HG02981 (cell line): ENCODE measurements at regions not wholly inside any gene's neighbourhood (a gene's known extent, or its start where the extent isn't known, plus 50 kb on each side); places are given as distances from the start of the nearest gene placed in this dataset.

Experiments
- ATAC-seq: cut with Tn5 transposase; IDR thresholded peaks from one replicate; pipeline ENCODE4 v1.9.1; 2021; ENCODE audit warnings: mild to moderate bottlenecking, moderate library complexity; ENCODE audit not compliant: unreplicated experiment

DNA sequence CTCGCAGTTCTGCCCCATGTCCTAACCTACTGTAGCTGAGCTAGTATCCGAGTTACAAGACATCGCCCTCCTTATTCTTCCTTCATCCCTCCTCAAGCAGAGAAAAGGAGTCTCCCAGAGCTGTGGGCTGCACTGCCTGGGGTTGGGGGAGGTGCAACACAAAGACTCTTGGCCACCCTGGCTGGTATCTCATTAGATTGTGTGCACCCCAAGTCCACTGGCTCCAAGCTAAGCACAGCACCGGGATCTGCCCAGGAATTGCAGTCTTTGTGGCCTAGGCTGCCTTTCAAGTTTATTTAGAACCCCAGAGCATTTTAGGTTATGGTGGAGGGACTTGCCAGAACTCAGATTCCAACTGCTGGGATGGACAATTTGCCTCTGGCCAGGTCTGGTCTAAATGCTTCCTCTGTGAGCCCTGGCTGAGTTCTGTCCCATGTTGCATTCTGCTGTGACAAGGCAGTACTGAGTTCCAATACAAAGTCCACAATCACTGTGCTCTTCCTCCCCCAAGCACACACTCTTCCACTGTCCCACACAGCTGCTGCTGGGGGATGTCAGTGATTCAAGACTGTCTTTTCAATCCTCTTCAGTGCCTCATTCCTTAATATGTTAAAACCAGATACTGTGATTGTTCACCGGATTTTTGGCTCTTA, 169.6 kb upstream of the CLEC14A start:
- ATAC-seq, result no peak

DNA sequence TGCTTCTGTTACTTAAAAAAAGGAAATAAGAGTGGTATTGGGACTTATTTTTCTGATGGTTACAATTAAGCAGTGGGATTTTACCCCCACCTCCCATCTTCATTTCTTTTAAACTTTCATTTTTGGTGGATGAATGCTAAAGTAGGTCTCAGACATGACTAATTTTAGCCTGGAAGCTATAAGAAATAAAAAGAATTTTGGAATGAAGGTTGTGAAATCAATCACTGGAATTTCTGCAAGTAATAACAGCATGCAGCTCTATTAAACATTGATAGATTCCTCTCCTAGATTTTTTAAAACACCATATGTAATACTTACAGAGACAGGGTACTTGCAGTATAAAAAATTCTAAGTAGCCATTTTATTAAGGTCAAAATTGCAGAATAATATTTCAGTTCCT, 164.2 kb upstream of the CLEC14A start:
- ATAC-seq, result no peak

DNA sequence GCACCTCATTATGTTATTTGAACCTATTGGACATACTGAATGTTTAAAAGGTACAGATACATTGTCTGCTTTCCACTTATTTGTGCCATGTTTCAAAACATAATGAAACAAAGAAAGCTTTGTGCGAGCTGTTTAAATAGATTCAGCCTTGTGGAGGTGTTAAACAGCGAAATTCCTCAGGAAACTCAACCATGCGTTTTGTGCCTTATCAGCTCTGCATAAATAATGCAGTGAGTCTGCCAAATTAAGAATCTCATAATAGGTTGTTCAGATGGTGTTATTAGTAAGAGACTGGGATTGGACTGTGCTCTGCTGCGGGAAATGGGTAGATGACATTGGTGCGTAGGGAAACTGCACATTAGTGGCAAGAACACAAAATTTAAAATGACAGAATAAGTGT, 163.7 kb upstream of the CLEC14A start:
- no peak for ATAC-seq

DNA sequence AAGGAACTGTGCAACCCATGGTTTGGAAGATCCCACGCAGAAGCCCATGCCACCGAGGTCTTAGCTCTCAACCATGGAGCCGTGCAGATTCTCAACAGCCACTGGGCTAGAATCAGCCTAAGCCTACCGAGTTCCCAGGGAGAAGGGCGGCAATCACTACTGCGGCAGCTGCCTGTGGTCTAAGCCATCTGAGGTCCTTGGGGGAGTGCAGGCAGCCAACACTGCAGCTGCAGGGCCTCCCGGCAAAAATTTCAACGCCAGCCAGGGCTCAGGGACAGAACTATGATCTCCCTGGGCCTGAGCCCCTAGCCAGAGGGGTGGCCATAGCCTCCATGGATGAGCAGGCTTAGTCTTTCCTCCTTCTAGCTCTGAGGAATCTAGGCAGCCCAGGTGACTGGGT, 156.8 kb upstream of the CLEC14A start:
- no peak for ATAC-seq

DNA sequence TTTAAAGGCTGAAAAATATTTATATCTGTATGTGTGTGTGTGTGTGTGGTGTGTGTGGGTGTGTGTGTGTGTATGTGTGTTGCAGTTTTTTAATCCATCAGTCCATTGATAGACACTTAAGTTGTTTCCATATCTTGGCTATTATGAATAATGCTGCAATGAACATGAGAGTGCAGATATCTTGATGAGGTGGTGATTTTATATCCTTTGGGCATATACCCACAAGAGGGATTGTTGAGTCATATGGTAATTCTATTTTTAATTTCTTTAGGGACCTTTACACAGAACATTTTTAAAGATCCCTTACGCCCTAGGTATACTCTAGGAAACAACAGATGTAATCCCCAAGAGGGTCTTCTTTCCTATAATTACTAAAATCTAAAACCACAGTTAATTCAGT, 154.5 kb upstream of the CLEC14A start:
- no peak for ATAC-seq

DNA sequence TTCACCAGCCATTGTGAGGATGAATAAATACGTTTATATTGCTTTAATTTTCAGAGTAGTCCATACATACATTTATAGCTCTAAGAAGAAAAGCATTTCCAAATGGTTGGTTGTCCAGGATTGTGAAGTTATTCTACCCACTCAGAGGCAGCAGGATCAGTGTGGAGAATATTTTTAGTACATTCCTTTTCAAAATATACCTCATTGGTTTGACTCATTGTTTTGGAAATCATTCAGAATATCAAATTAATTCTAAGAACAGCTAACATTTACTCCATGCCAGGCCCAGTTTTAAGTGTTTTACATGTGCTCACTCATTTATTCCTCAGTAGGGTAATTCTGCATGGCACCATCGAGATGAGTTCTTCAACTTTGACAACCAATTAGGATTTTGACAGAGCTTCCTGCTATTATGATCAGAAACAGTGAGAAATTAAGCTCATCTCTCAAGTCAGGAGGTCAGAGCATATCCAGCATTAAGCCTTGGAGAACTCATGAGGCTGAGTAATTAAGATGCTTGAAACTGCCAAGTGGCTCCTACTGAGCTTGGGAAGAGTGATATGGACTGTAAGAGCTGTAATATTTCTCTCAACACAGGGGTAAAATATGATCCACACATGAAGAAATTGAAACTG, 153.3 kb upstream of the CLEC14A start:
- no peak for ATAC-seq

DNA sequence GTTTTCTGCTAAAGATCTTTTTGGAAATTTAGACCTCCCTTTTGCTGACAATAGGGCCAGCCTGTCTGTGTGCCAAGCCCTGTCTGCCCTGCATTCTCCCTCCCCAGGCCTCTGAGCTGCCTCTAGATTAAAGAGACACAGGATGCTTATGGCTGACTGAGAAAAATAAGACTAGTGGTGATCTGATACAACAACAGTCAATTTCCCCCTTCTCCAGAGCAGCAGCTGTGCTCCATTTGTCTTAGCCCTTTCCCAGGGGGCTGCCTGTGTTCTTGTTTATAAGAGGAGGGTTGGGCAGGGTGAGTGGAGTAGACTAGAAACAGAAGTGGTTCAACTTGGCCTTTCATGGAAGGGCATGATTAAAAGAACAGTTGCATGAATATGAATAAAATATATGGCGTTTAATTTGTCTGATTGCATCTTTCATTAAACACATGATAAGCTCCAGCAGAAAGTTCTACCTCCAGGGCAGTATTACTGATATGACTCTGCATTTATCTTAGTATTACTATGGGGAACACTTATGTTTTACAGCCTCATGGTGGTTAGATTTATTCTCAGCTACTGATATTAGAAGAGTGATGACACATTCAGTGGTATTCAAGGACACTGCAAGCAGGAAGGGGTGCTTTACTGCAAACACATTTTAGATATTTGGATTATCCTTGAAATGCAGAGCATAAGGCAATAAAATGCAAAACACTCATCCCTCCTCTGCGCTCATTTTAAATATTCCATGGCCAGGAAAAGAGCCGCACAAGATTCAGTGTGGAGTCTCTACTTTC, 150.2 kb upstream of the CLEC14A start:
- ATAC-seq, result no peak

DNA sequence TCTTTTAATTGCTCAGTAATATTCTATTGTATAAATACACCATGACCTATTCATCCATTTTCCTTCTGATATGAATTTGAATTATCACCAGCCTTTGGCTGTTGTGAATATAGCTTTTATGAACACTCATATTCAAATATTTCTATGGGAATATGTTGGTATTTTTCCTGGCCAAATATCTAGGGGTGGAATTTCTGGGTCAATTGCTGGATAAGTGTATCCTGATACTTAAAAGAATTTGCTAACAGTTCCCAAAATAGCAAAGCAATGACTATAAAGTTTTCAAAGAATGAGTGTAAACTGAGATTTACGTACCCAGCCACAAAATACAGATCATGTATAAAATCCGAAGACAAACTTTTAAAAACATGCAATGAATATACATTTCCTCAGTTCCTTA, 148.7 kb upstream of the CLEC14A start:
- ATAC-seq, result no peak

DNA sequence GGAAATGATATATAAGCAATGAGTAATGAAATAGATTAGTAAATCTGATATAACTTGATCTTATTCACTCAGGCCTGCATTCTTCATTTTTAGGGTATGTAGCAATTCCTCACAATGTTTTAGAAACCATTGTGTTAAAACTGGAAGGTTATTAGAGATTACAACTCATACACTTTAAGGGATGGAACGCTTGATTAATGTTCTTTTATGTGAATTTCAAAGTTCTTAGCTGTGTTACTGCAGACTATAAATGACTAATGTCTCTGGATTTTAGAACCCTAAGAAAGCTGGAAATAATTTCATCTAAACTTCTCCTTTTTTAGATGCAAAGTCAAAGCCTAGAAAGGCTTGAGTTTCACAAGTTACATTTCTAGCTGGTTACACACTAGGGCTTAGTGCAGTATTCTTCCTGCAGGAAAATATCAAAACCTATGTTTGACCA, 148.2 kb upstream of the CLEC14A start:
- ATAC-seq, result no peak

DNA sequence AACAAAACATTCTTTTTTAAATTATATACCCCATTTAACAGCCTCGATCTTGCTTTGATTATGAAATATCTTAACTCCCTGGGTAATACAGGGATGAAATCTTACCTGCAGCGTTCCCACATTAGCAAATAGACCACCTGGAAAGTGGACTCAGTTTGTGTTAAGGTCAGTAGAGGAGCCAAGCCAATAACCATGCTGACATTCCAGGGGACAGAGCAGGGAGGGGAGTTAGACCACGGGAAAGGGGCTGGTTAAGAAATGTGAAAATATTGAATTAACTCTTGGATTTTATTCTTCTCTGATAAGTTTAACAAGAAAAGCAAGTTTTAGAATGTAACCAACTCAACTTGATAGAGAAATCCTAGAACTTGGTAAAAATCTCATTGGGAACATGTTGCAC, 144.9 kb upstream of the CLEC14A start:
- ATAC-seq, result no peak

DNA sequence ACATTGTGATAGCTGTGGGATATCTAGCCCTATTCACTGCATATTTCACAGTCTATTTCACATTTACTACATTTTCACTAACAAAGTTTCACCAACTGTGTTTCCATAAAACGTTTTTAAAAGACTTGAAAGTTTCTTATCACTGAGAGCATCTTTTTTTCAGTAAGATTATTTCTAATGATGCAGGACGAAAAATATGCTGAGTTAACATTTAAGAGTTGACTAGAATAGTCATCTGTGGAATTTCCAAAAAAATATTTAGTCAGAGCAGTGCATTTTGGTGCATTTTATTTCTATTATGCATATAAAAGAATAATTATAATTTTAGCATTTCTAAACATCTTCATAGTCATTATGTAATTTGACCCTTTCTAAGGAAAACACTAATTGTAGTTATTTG, 143.8 kb upstream of the CLEC14A start:
- ATAC-seq, result no peak

DNA sequence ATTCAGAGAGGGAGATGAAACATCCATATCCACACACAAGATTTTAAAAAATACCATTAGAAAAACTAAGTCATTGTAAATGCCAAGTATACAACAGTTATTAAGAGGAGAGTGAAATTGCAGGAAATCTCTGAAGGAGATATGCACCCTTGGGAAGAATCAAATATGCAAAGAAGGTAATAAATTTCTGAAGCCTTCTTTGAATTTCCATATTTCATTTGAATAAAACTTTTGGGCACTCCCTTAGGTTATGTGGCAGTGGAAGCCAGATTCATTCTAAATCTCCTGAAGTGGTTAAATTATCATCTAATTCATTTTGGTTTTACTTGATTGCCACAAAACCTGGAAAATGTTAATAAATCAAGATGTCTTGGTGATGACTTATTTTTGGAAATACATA, 138.9 kb upstream of the CLEC14A start:
- no peak for ATAC-seq

DNA sequence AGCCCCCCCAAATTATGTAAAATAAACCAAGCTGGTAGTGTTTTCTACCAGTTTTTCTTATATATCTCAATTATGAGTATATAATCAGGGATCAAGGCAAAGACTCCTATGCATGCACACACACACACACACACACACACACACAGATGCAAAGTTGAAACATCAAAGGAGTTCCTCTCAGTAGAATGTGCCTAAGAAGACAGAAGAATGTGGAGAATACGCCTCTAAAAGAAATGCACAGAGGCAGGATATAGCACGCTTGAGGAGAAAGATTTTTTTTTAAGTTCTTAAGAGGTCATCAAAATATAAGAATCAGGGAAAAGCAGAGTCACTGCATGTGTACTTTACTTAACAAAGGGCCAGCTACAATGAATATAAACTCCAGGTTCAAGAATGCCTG, 138.2 kb upstream of the CLEC14A start:
- no peak for ATAC-seq

DNA sequence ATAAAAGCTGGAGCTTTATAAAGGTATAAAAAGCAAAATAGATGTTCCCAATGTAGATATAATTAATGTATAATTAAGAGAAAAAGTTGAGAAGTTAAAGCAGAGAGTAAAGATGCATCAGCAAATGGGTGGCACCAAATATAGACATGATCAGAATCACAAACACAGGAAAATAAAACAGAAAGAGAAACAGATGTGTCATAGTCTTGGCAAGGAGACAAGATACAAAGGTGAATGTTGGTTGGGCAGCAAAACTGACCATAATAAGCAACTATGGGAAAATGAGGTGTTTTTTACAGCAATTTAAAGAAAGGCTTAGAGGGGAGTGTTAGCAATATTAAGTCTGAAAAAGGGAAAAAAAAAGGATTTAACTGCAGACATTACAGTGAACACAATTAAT, 135.4 kb upstream of the CLEC14A start:
- ATAC-seq, result no peak

DNA sequence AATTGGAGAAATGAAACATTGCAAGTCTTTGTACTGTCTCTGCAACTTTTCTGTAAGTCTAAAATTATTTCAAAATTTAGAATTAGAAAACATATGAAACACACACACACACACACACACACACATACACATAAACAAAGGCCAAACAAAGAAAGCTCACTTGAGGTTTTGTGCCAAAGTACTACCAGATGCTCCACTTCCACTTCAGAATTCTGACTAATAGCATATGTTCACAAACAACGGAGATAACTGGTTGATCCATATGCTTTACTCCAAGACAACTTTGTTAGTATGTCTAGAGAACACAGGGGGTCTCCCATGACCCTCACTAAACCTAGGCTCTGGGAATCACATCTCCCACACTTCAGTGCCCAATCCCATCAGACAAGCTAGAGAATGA, 133.8 kb upstream of the CLEC14A start:
- ATAC-seq, result no peak

DNA sequence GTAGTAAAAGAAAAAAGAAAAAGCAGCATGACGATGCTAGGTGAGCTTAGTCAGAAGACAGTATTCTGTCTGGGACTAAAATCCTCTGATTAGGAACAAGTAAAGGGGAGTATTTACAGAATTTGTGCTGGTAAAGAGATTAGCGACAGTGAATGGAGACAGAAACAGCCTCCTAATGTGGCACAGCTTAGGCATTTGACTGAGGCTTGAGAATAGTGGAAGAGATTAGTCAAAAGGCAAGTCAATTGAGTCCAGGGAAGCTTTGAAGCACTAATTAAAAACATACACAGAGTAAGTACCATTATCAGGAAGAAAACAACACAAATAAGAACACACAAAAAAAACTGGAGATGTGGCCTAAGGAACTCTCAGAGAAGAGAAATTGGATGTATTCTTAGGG, 131.9 kb upstream of the CLEC14A start:
- ATAC-seq, result no peak

DNA sequence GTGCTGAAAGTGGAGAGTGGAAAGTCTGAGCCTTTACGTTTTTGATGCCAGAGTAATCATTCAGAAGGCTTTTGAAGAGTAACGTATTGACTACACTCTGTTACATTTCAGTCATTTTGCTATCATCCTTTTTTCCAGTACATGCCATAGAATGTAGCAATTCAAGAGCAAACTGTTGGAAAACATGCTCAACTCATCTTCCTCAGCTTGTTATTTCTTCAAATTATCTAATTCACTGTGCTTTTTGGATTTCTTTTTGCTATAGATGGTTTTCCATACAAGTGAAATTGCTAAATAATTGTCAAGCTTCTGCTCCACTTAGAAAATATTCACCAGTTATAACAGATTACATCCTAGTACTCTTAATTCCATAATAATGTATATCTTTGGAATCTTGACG, 129.9 kb upstream of the CLEC14A start:
- no peak for ATAC-seq

DNA sequence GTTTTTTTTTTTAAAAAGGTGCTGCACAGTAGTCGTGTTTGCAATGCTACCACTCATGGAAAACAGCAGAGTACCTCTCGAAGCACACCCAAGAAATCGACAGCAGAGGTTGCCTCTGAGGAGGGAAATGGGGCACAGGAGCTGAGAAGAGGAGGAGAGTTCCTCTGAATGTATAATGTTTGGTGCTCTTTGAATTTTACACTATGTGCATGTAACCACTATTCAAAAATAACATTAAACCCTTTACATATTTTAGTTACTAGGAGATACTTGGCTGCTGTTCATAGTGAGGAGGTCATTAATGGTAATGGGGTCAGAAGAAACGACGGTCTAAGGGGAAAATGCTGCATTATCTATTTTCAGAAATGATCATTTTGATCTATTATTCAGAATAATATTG, 129.4 kb upstream of the CLEC14A start:
- ATAC-seq, result no peak

DNA sequence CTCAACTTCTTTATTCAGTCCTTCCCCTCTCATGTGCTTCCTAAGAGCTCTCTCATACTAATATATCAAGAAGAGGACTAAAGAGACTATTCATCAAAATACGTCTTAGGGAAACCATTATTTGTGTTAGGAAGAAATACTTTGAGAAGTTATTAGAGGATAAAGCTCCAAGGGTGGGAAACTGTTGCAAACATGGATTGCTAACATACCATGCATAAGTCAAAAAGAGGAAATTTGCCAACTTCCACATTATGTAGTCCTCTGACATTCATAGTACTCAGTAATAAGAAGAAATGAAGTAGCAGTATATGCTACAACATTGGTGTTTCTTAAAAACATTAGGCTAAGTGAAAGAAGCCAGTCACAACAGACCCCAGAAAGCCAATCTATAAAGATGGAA, 128.8 kb upstream of the CLEC14A start:
- ATAC-seq, result no peak

DNA sequence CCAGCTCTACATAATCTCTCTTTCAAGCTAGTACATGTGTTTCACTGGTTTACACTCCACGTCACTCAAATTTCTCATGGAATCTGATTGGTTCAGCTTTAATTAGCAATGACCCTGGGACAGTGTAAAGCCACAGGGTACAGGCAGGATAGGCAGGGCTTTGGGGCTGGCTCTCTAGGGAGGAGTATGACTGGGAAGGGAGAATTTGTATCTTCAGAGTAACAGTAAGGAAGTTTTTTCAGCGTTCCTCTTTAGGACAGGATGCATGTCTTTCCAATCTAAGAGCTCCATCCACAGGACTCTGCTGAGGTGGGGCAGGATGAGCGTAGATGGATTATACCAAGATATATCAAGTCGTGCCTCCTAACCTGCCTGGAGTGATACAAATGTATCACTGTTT, 112.0 kb upstream of the CLEC14A start:
- no peak for ATAC-seq

DNA sequence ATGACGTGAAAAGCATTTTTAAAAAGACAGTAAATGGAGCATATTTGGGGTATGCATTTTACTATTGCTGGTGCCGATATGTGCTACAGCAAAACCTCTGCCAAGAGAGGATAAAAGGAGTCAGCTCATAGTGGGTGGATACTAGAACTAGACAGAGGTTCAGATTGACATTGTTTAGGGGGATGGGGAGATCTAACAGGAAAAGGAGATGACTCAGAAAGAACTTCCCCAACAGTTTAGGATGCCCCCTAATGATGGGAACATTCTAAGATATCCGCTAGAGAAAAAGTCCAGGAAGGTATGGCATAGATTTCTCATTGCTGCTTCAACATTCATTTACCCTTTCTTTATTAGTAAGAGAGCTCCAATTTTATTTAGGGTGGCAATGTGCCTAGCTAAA, 110.5 kb upstream of the CLEC14A start:
- no peak for ATAC-seq

DNA sequence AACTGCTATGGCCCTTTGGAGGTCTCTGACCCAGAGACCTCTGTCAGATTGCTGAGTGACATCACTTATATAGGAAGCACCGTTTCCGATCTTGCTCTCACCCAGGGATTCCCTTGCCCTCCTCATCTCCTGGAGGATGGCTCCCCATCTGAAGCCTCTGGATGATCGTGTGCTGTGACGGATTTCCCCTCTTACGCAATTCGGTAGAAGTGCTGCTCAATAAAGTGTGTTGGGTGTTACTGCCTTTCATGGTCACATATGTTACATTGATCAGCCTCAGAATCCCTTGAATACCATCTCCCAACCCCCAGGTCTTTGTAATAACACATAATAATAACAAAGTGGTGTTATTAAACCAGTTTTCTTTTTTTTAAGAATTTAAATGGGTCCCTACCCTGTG, 107.3 kb upstream of the CLEC14A start:
- ATAC-seq, result no peak
